Karpas-422 (cell line): ENCODE measurements at regions not wholly inside any gene's neighbourhood (a gene's known extent, or its start where the extent isn't known, plus 50 kb on each side); places are given as distances from the start of the nearest gene placed in this dataset.

Experiments
- DNase-seq: peaks from one replicate; pipeline ENCODE4 v3.0.0-alpha.2; 2015
- H2AFZ ChIP-seq: fragments of 200-600 bp; sonication (generic); 2 replicates; pipeline ENCODE4 v1.6.1; 2014; ENCODE audit warnings: antibody characterized with exemption, low read length, mixed read lengths
- H3K27ac ChIP-seq: fragments of 200-600 bp; sonication (generic); 2 replicates; pipeline ENCODE4 v1.5.1; 2014; ENCODE audit warnings: mild to moderate bottlenecking, low read length, moderate library complexity
- H3K27me3 ChIP-seq: fragments of 200-600 bp; sonication (generic); 2 replicates; pipeline ENCODE4 v1.6.1; 2014; ENCODE audit warnings: low read length, mixed read lengths
- H3K36me3 ChIP-seq: fragments of 200-600 bp; sonication (generic); 2 replicates; pipeline ENCODE4 v1.6.1; 2014; ENCODE audit warnings: low read length, mixed read lengths; ENCODE audit not compliant: insufficient read depth
- H3K4me1 ChIP-seq: fragments of 200-600 bp; sonication (generic); 2 replicates; pipeline ENCODE4 v1.6.1; 2014; ENCODE audit warnings: mild to moderate bottlenecking, low read length, mixed read lengths
- H3K4me2 ChIP-seq: fragments of 200-600 bp; sonication (generic); 2 replicates; pipeline ENCODE4 v1.6.1; 2014; ENCODE audit warnings: low read length, low read depth, mild to moderate bottlenecking; ENCODE audit not compliant: poor library complexity, severe bottlenecking
- H3K4me3 ChIP-seq: fragments of 200-600 bp; sonication (generic); 2 replicates; pipeline ENCODE4 v1.5.1; 2014; ENCODE audit warnings: mild to moderate bottlenecking, antibody characterized with exemption, low read length, mixed read lengths
- H3K79me2 ChIP-seq: fragments of 200-600 bp; sonication (generic); 2 replicates; pipeline ENCODE4 v1.6.1; 2014; ENCODE audit warnings: mild to moderate bottlenecking, low read length, mixed read lengths
- H3K9ac ChIP-seq: fragments of 200-600 bp; sonication (generic); 2 replicates; pipeline ENCODE4 v1.6.0; 2014; ENCODE audit warnings: low read length
- H3K9me2 ChIP-seq: fragments of 200-600 bp; sonication (generic), shearing (Covaris generic); replicated peaks from 2 replicates; pipeline ENCODE4 v1.6.0; 2014; ENCODE audit warnings: mild to moderate bottlenecking, low read length, moderate library complexity; ENCODE audit not compliant: insufficient read depth
- H3K9me3 ChIP-seq: fragments of 300-700, 200-600 bp; sonication (generic); 2 replicates; pipeline ENCODE4 v1.6.1; 2014; ENCODE audit warnings: low read length, mixed read lengths
- H4K20me1 ChIP-seq: fragments of 200-600 bp; sonication (generic); 2 replicates; pipeline ENCODE4 v1.6.1; 2014; ENCODE audit warnings: mild to moderate bottlenecking, antibody characterized with exemption, low read length, low read depth; ENCODE audit not compliant: insufficient read depth

DNA sequence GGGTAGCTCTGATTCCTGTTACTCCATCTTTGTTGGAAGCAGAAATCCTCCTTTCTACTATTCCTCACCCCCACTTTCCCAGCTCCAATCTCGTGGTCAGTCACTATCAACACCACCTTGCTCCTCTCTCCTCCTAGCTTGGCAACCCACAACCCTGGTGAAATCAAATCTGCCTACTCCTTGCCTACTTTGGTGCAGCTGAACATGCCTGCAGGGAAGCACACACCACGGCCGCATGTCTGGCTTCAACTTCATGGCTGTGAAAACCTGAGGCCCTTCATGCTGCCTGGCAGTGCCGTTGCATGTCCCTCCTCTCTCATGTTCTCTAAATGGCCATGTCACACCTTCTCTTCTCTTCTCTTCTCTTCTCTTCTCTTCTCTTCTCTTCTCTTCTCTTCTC, 112.4 kb upstream of the FOXA2 start:
- H3K79me2 ChIP-seq, result no peaks in the 10 kb centered on the region
- no peak overlapping the region for H2AFZ ChIP-seq
- no peak overlapping the region for H3K9ac ChIP-seq
- H3K9me2 ChIP-seq, result no peaks in the 10 kb centered on the region
- no peak overlapping the region for H3K4me2 ChIP-seq
- peaks cover 5% of the 10 kb centered on the region; the same call in 1 of the 2 replicates for H3K4me1 ChIP-seq
- H4K20me1 ChIP-seq, result no peaks in the 10 kb centered on the region
- no peaks in the 10 kb centered on the region; the same call in 1 of the 2 replicates for H3K27me3 ChIP-seq
- no peak overlapping the region for H3K4me3 ChIP-seq
- H3K36me3 ChIP-seq, result no peaks in the 10 kb centered on the region
- DNase-seq, result no peak
- H3K9me3 ChIP-seq, result no peaks in the 10 kb centered on the region
- no peak overlapping the region for H3K27ac ChIP-seq

DNA sequence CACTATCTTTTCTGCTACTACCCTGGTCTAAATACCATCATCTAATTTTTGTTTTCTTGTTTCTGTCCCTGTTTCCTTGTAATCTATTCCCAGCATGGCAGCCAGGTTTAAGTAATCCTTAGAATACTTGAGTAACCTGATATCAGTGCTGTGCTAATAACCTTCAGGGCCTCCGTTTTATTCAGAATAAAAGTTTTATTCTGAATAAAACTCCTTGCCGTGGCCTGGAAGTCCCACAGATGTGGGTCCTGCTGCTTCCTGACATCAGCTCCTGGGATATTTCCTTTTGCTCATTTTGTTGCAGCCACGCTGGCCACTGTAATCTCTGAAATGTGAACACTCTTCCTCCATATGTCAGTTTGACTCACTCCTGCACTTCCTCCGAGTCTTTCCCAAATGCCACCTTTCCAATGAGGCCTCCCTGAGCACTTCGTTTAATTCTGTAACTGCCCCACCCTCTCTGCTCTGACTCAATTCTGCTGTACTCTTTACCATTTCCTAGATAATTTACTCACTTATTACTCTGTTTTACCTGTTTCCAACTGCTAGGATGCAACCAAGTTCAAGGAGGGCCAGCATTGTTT, 114.0 kb upstream of the FOXA2 start:
- no peak overlapping the region for H3K9ac ChIP-seq
- no peaks in the 10 kb centered on the region for H3K9me2 ChIP-seq
- H4K20me1 ChIP-seq, result no peaks in the 10 kb centered on the region
- no peaks in the 10 kb centered on the region for H3K79me2 ChIP-seq
- no peak overlapping the region for H3K4me2 ChIP-seq
- no peaks in the 10 kb centered on the region for H3K4me1 ChIP-seq
- no peaks in the 10 kb centered on the region for H3K9me3 ChIP-seq
- no peak overlapping the region for H3K27ac ChIP-seq
- H2AFZ ChIP-seq, result no peak overlapping the region
- H3K4me3 ChIP-seq, result no peak overlapping the region
- H3K36me3 ChIP-seq, result no peaks in the 10 kb centered on the region
- H3K27me3 ChIP-seq, result no peaks in the 10 kb centered on the region
- DNase-seq, result no peak

DNA sequence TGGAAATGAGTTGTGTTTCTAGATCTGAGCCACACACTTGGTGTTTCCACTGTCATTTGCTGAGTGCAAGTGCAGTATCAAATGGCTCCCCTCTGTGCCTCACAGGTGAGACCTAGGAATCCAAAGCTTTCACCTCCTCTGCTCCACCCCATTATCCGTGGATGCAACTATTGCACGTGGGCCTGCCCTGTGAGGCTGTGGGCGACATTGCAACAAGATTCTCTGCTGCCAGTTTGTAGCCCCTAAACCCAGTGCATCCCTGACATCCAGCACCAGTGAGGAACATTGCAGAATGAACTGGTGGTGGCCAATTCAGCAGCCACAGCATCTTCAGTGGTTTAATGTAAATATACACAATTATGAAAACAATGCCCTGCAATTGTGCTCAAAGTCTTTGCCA, 115.0 kb upstream of the FOXA2 start:
- Histone ChIP-seq H3K9me2 (no peaks in the 10 kb centered on the region), H3K4me2 (no peak overlapping the region), H3K79me2 (no peaks in the 10 kb centered on the region), H3K4me1 (no peaks in the 10 kb centered on the region), H3K9ac (no peak overlapping the region), H4K20me1 (no peaks in the 10 kb centered on the region), H3K36me3 (no peaks in the 10 kb centered on the region), H3K4me3 (no peak overlapping the region), H3K27me3 (no peaks in the 10 kb centered on the region), H2AFZ (no peak overlapping the region), H3K9me3 (no peaks in the 10 kb centered on the region), H3K27ac (no peak overlapping the region)
- DNase-seq, result no peak

DNA sequence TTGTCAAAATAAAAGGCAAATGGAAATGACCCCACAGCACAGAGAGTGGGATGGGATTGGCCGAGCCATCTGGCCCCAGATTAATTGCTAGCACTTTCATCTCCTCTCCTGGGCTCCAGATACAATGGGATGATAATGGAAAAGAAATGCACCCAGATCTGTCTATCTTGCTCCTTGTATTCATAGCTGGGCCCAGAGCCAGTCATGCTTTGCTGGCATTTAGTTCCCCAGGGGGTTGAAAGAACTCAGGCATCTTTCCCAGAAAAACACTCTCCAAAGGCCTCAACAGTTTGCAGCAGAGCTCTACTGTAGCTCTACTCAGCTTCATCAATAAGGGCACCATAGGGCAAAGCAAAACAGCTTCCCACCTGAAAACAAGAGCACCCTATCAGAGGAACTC, 116.0 kb upstream of the FOXA2 start:
- Histone ChIP-seq H3K9me2 (no peaks in the 10 kb centered on the region), H3K36me3 (no peaks in the 10 kb centered on the region), H4K20me1 (no peaks in the 10 kb centered on the region), H3K9ac (no peak overlapping the region), H3K4me2 (no peak overlapping the region), H3K4me3 (no peak overlapping the region), H3K9me3 (no peaks in the 10 kb centered on the region), H3K27me3 (no peaks in the 10 kb centered on the region), H3K79me2 (no peaks in the 10 kb centered on the region), H3K4me1 (no peaks in the 10 kb centered on the region), H2AFZ (no peak overlapping the region), H3K27ac (no peak overlapping the region)
- no peak for DNase-seq

DNA sequence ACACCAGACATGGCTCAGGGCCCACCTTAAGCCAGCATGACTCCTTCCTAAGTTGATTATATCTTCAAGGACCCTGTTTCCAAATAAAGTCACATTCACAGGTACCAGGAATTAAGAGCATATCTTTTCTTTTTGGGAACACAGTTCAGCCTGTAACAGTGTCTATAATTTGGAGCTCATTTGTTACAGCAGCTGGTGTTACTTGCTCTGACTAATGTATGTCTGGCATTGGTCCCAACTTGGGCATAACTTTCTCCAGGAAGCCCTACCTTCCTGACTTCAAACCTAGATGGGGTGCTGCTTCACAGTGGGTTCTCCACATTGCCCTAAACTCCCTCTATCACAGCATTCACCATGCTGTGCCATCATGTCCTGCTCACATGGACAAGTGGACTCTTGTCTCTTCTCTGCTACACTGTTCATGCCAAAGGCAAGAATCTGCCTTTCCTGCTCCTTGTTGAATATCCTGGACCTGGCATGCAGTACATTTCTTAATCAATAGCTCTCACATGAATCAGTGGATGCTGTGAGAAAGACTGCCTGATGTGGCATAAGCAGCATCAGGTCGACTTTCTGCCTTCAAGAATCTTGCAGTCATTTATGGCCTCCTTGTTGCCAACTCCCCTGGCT, 117.4 kb upstream of the FOXA2 start:
- no peak overlapping the region for H3K4me3 ChIP-seq
- H3K36me3 ChIP-seq, result no peaks in the 10 kb centered on the region
- no peaks in the 10 kb centered on the region for H3K79me2 ChIP-seq
- no peaks in the 10 kb centered on the region for H4K20me1 ChIP-seq
- no peak for DNase-seq
- no peaks in the 10 kb centered on the region for H3K27me3 ChIP-seq
- H3K9ac ChIP-seq, result no peak overlapping the region
- H3K9me2 ChIP-seq, result no peaks in the 10 kb centered on the region
- no peaks in the 10 kb centered on the region for H3K9me3 ChIP-seq
- no peaks in the 10 kb centered on the region for H3K4me1 ChIP-seq
- H3K27ac ChIP-seq, result no peak overlapping the region
- no peak overlapping the region for H2AFZ ChIP-seq
- no peak overlapping the region for H3K4me2 ChIP-seq

DNA sequence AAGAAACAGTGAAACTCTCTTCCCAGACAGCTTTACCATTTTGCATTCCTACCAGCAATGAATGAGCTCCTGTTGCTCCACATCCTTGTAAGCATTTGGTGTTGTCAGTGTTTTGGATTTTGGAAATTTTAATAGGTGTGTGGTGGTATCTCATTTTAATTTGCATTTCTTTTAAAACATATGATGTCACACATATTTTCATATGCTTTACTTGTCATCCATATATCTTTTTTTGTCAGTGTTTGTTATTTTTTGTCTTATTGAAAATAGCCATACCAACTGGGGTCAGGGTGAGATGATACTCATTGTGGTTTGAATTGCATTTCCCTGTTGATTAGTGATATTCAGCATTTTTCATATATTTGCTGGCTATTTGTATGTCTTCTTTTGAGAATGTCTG, 119.5 kb upstream of the FOXA2 start:
- no peak for DNase-seq
- Histone ChIP-seq H3K9ac (no peak overlapping the region), H3K79me2 (no peaks in the 10 kb centered on the region), H3K4me2 (no peak overlapping the region), H2AFZ (no peak overlapping the region), H3K9me2 (no peaks in the 10 kb centered on the region), H3K27me3 (no peaks in the 10 kb centered on the region), H4K20me1 (no peaks in the 10 kb centered on the region), H3K27ac (no peak overlapping the region), H3K4me1 (no peaks in the 10 kb centered on the region), H3K36me3 (no peaks in the 10 kb centered on the region), H3K4me3 (no peak overlapping the region), H3K9me3 (no peaks in the 10 kb centered on the region)

DNA sequence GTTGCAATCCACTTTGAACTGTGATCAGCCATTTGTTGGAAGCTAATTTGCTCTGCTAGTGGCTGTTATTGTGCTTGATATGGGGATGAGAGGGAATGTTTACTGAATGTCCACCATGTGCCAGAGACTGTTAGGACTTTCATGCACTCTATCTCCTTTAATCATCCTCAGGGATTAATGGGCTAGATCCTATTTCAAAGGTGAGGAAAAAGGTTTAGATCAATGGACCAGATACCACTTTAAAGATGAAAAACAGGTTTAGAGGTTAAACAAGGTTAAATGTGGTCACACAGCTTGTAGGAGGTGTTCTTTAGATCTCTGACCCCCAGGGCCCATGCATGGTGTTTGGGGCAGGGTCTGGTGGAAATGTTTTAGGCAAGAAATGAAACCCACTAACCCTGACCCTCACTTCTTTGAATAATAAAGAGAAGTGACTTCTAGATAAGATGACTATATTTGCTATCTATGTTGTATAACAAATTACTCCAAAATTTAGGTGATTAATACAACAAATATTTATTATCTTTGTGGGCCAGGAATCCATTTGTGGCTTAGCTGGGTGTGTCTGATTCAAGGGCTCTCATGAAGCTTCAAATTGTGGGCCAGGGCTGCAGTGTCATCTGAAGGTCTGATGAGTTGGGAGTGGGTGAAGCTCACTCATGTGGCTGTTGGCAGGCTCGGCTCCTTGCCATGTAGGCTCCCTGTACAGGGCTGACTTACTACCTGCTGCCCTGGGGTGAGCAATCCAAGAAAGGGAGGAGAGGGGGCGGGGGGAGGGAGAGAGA, 127.8 kb upstream of the FOXA2 start:
- peaks cover 13% of the 10 kb centered on the region for H3K4me1 ChIP-seq
- H3K36me3 ChIP-seq, result no peaks in the 10 kb centered on the region
- H3K9ac ChIP-seq, result no peak overlapping the region
- no peaks in the 10 kb centered on the region for H3K9me2 ChIP-seq
- H3K27me3 ChIP-seq, result no peaks in the 10 kb centered on the region
- no peaks in the 10 kb centered on the region for H4K20me1 ChIP-seq
- no peaks in the 10 kb centered on the region for H3K9me3 ChIP-seq
- no peak overlapping the region for H2AFZ ChIP-seq
- no peaks in the 10 kb centered on the region for H3K79me2 ChIP-seq
- no peak overlapping the region for H3K4me2 ChIP-seq
- no peak for DNase-seq
- H3K27ac ChIP-seq, result no peak overlapping the region
- H3K4me3 ChIP-seq, result no peak overlapping the region

DNA sequence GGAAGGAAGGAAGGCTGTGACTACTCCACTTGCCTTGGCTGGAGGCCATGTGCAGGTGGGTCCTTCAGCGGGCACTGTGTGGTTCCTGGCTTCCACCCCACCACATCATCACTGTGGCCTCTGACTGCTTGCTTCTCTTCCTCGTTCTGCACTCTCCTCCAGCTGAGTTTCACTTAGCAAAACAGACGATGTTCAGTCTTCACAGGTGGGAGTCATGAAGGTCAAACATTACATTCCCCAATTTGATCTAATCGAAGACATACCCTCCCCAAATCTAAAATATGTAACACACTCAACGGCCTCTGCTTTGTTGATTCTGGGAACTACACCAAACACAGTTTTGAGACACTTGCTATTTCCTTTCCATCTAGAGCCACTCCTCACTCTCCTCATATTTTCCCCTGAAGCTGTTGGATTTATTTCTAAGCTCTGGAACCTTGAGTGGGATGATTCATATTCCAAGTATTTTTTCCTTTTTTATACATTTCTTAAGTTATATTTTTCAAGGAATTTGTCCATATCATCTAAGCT, 132.5 kb upstream of the FOXA2 start:
- Histone ChIP-seq H3K27ac (peak overlapping the region; percentile 55; the same call in 1 of the 2 replicates), H3K4me1 (peaks cover 19% of the 10 kb centered on the region), H3K36me3 (no peaks in the 10 kb centered on the region), H4K20me1 (no peaks in the 10 kb centered on the region), H3K27me3 (no peaks in the 10 kb centered on the region), H3K9ac (no peak overlapping the region), H3K9me2 (no peaks in the 10 kb centered on the region), H3K4me2 (peak overlapping the region; percentile 52), H2AFZ (peak overlapping the region; percentile 5; the same call in 1 of the 2 replicates), H3K9me3 (no peaks in the 10 kb centered on the region), H3K79me2 (no peaks in the 10 kb centered on the region), H3K4me3 (0 out of 2 replicates have a peak overlapping the region, but pooled peaks have one; percentile 31)
- peak; percentile 71 for DNase-seq
